GM12872 (cell line): ENCODE measurements at regions not wholly inside any gene's neighbourhood (a gene's known extent, or its start where the extent isn't known, plus 50 kb on each side); places are given as distances from the start of the nearest gene placed in this dataset.
A peak's percentile ranks its signal among the peaks of the same experiment; 100 is the strongest.

Experiments
- CTCF ChIP-seq: IDR thresholded peaks from 3 replicates; pipeline ENCODE4 v1.5.1; 2011; ENCODE audit warnings: low read depth, mild to moderate bottlenecking, low read length, moderate library complexity; ENCODE audit not compliant: insufficient read depth

- no peak for TF ChIP-seq CTCF
These were observed 448.4 kb downstream of the DAD1 start for GRCh38 chr14:22140633-22141032.

- TF ChIP-seq CTCF: peak; percentile 69
These were observed 457.1 kb downstream of the DAD1 start for GRCh38 chr14:22131749-22132476.

GRCh38 chr14:22124073-22124613 is 450.5 kb upstream of the OR4E1 start:
- no peak for TF ChIP-seq CTCF

- no peak for TF ChIP-seq CTCF
These were observed 449.4 kb upstream of the OR4E1 start for GRCh38 chr14:22122829-22123560.

- TF ChIP-seq CTCF: 0 out of 3 replicates have a peak, but pooled peaks have one; percentile 28
These were observed 448.7 kb upstream of the OR4E1 start for GRCh38 chr14:22122227-22122818.

GRCh38 chr14:22118899-22119477 is 445.4 kb upstream of the OR4E1 start:
- no peak for TF ChIP-seq CTCF

- no peak for TF ChIP-seq CTCF
These were observed 439.8 kb upstream of the OR4E1 start for GRCh38 chr14:22113401-22113800.
